ENCODE measurements at regions not wholly inside any gene's neighbourhood (a gene's known extent, or its start where the extent isn't known, plus 50 kb on each side); places are given as distances from the start of the nearest gene placed in this dataset.

DNA sequence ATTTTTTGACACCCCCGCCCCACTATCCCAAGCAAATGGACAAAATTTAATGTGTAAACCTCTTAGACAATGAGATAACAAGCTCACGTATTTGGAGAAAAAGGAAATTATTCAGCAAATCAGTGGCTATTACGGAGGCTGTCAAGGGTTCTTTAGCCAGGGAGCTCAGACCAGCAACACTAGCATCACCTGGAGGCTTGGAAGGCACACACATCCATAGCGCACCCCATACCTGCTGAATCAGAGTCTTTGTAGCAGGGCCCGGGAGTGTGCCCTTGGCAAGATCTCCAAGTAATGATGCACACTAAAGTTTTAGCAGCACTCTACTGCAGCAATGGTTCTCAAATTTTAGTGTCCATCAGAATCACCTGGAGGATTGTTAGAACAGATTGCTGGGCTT, 223.2 kb upstream of the BTBD3 start:
- TF ChIP-seq POLR2A (IDR thresholded peaks at IDR 0.05) (no peak), POLR2AphosphoS5 (IDR thresholded peaks at IDR 0.05) (no peak), EP300 (IDR thresholded peaks at IDR 0.05) (no peak)
- TF ChIP-seq, protein P1, sequence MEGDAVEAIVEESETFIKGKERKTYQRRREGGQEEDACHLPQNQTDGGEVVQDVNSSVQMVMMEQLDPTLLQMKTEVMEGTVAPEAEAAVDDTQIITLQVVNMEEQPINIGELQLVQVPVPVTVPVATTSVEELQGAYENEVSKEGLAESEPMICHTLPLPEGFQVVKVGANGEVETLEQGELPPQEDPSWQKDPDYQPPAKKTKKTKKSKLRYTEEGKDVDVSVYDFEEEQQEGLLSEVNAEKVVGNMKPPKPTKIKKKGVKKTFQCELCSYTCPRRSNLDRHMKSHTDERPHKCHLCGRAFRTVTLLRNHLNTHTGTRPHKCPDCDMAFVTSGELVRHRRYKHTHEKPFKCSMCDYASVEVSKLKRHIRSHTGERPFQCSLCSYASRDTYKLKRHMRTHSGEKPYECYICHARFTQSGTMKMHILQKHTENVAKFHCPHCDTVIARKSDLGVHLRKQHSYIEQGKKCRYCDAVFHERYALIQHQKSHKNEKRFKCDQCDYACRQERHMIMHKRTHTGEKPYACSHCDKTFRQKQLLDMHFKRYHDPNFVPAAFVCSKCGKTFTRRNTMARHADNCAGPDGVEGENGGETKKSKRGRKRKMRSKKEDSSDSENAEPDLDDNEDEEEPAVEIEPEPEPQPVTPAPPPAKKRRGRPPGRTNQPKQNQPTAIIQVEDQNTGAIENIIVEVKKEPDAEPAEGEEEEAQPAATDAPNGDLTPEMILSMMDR (IDR thresholded peaks at IDR 0.05) = no peak
